Superior temporal gyrus (tissue), 1 donor: ENCODE measurements at regions not wholly inside any gene's neighbourhood (a gene's known extent, or its start where the extent isn't known, plus 50 kb on each side); places are given as distances from the start of the nearest gene placed in this dataset.
"Not testable (repeated sequence)": the region's sequence is repeated elsewhere in the genome, so short reads cannot be mapped to it uniquely, and the experiment has no call there.

Experiments
- DNase-seq: peaks from one replicate; pipeline ENCODE4 v3.0.0-alpha.2; 2016; ENCODE audit errors: extremely low spot score

- no peak for DNase-seq
These were observed 192.9 kb downstream of the MAF start for GRCh38 chr16:79407461-79408135.

DNA sequence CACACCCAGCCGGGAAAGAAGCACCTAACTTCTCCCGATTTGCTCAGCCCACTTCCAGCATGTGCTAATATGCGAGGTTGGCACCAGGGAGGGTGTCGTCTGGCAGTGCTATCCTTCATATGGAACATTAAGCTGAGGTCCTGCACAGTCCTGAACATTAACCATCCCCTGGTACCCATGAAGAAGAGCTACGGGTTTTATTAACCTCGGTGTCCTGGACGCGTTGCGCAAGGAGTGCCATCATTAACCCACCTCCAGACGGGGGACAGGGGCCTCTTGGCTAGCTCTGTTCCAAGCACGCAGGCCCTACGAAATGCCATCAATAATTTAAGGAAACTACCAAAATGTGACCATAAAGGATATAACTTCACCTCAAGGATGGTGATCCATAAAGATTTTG is 193.5 kb downstream of the MAF start:
- no peak for DNase-seq

- DNase-seq: no peak
These were observed 196.0 kb downstream of the MAF start for GRCh38 chr16:79404571-79404970.

DNA sequence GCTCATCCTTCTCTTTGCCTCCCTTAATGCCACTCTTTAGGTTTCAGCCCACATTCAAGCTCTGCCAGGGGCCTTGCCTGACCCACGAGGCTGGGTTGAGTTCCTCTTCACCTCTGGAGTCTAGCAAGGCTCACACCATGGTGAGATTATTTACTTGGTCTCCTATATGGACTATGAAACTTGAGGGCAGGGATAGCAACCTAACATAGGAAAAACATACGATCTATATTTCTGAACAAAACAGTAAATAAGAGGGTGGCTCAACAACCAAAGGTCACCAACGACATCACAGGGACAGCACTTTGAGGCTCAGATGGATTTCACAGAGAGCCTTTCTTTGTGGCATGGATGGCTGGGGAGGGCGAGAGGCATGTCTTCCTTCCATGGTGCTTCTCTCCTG is 197.0 kb downstream of the MAF start:
- DNase-seq: no peak

DNA sequence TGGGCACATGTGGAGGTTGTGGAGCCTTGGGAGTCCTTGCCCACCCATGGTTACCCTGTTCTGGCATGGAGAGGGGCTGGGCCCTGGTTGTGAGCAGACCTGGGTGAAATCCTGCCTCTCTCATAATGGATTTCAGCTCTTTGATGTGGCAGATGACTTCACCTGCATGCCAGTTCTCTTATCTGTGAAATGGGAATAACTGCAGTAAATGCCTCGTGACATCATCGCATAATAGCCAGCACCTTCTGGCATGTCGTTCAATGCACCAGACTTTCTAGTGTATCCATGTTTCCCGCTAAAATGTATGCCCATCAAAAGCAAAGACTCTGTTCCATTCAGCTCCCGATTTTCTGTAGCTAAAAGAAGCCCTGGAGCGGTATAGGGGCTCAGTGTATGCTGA is 197.6 kb downstream of the MAF start:
- no peak for DNase-seq

- no peak for DNase-seq
These were observed 198.2 kb downstream of the MAF start for GRCh38 chr16:79402356-79402755.

DNA sequence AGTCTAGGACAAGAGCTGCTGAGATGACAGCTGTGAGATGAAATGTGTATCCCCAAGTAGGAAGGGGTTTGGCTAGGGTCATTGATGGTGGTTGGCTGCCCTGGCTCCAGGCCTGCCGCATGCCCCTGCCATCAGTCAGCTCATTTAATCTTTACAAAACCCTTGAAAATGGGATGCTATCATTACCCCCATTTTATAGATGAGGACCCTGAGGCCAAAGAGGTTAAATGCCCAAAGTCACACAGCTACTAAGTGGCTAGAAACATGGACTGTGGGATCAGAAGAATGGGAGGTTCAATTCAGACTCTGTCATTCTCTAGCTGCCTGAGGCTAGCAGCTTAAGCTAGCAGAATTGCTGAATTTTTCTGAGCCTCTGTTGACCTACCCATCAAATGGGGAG is 198.8 kb downstream of the MAF start:
- DNase-seq: no peak

- no peak for DNase-seq
These were observed 199.4 kb downstream of the MAF start for GRCh38 chr16:79401157-79401556.

- no peak for DNase-seq
These were observed 199.9 kb downstream of the MAF start for GRCh38 chr16:79400462-79401149.

DNA sequence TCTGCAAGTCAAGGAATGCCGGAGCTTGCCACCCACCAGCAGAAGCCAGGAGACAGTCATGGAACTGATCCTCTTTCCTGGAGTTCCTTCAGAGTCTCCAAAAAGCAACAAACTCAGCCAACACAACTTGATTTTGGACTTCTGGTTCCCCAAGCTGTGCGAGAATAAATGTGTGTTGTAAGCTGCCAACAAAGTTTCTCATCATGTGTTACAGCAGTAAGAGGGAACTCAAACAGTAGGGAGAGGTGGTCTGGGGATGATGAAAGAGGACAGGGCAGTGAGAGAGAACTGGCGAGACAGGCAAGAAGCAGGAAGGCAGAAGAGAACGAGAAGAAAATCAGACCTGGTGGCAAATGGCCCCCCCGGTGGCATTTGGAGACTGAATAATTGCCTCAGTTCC is 204.9 kb downstream of the MAF start:
- no peak for DNase-seq

DNA sequence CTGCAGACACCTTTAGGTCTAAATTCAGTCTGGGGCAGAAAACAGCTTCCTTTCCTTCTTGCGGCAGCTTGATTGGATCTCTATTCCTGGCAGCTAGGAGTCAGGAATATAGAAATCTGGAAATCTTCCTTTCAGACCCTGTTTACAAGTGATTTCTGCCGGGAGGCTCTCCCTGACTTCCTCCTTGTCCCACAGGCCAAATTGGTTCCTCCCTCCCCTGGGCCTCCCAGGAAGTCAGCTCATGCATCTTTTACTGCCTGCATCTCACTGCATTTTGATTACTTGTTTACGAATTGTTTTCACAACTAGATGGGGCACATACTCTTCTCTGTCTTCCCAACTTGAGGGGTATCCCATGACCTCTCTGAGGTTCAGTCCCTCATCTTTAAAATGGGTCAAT is 206.3 kb downstream of the MAF start:
- DNase-seq: no peak

DNA sequence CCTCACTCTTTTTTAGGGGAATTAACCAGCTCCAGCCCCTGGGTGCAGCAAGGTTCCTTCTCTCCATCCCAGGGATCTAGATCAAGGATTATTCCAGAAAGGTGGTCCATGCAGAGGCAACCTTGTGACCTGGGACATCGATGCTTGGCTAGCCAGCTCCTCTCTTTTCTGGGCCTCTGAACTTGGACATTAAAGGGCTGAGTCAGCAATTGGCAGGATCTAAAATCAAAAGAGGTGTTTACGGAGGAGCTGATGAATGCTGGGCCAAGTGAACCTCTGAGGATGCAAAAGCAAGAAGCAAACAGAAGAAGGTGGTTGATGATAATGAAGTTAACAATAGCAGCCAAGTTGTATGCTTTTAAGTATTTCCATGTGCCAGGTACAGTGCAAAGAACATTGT is 207.0 kb downstream of the MAF start:
- DNase-seq: no peak

- DNase-seq: no peak
These were observed 207.4 kb downstream of the MAF start for GRCh38 chr16:79393127-79393526.

- no peak for DNase-seq
These were observed 208.5 kb downstream of the MAF start for GRCh38 chr16:79392081-79392480.

DNA sequence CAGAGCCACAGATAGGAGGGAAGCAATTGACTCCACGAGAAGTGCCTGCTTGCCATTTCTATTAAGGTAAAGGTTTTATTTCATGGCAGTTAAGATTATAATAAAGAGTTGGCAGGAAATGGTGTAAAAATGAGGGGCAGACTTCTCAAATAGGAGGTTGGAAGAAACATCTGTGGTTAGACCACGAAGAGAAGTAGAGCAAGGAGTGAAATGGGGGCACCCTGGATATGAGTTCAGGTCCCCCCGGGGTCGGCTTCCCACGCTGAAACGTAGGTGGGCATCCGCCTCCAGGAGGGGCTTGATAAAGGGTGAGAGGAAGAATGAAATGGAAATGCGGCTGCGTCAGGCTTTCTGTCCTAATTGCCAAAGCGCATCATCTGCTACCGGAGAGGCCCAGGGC is 209.1 kb downstream of the MAF start:
- no peak for DNase-seq

GRCh38 chr16:79390481-79391051 is 210.0 kb downstream of the MAF start:
- no peak for DNase-seq

DNA sequence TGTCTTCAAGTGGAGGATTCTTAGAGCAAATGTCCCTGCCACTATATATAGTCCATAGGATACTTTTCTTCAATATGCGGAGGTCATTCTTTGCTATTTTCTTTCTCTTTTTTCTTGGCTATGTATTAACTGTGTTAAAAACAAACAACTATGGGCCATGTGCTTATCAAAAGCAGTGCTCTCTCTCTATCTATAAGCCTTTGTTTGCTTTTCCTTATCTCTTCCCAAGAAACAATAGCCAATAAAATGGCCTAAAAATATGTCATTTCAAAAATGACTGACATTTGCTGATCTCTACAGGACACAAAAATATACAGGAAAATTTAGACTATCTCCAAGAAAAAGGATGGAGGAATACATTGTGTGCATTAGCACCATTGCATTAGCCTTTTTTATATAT is 212.1 kb downstream of the MAF start:
- no peak for DNase-seq

- DNase-seq: no peak
These were observed 214.2 kb downstream of the MAF start for GRCh38 chr16:79386299-79386698.

GRCh38 chr16:79381603-79382042 is 218.9 kb downstream of the MAF start:
- no peak for DNase-seq

- DNase-seq: no peak
These were observed 219.4 kb downstream of the MAF start for GRCh38 chr16:79380995-79381602.

DNA sequence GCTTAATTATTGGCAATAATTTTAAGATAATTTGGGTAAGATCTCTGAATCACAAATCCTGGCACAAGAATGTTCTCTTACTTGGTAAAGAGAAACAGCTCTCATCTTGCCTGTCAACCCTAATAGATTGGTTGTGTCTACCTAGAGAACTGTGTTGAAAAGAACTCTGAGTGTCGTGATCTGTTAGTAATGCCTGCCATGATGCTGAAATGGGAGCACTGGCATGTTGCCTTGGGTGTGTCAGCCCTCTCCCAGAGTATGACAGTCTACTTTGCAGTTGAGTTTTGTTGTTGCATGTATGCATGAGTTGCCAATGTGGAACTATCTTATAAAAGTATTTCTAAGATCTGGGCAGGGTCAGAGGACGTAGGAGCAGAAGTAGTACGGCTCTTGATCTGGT is 221.4 kb downstream of the MAF start:
- DNase-seq: no peak

DNA sequence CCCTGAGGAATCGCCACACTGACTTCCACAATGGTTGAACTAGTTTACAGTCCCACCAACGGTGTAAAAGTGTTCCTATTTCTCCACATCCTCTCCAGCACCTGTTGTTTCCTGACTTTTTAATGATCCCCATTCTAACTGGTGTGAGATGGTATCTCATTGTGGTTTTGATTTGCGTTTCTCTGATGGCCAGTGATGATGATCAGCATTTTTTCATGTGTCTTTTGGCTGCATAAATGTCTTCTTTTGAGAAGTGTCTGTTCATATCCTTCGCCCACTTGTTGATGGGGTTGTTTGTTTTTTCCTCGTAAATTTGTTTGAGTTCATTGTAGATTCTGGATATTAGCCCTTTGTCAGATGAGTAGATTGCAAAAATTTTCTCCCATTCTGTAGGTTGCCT is 223.5 kb downstream of the MAF start:
- not testable (repeated sequence) for DNase-seq

GRCh38 chr16:79375351-79375750 is 225.2 kb downstream of the MAF start:
- DNase-seq: no peak
